CD4-positive, alpha-beta T cell treated with Interleukin-2 at 100 ng/mL for 4 hours (primary cell): ENCODE measurements at regions not wholly inside any gene's neighbourhood (a gene's known extent, or its start where the extent isn't known, plus 50 kb on each side); places are given as distances from the start of the nearest gene placed in this dataset.
A peak's percentile ranks its signal among the peaks of the same experiment; 100 is the strongest.

Experiments used
- DNase-seq: peaks from one replicate; pipeline ENCODE4 v3.0.0-alpha.2; 2020; ENCODE audit warnings: low spot score

GRCh38 chr13:40118337-40118736 lies 462.9 kb downstream of the COG6 start:
- no peak for DNase-seq

GRCh38 chr13:40119852-40120251 lies 464.4 kb downstream of the COG6 start:
- DNase-seq, result no peak

GRCh38 chr13:40120288-40120687 lies 464.8 kb downstream of the COG6 start:
- DNase-seq, result no peak

GRCh38 chr13:40120781-40121180 lies 465.3 kb downstream of the COG6 start:
- DNase-seq, result no peak

- no peak for DNase-seq
Observed at GRCh38 chr13:40121722-40122121, 466.3 kb downstream of the COG6 start.

- DNase-seq, result no peak
Observed at GRCh38 chr13:40123962-40124632, 468.6 kb downstream of the COG6 start.

GRCh38 chr13:40124633-40125015 lies 469.2 kb downstream of the COG6 start:
- no peak for DNase-seq

GRCh38 chr13:40125336-40125735 lies 469.9 kb downstream of the COG6 start:
- DNase-seq, result no peak

GRCh38 chr13:40126306-40127085 lies 471.0 kb downstream of the COG6 start:
- DNase-seq, result no peak

GRCh38 chr13:40127476-40127875 lies 472.0 kb downstream of the COG6 start:
- DNase-seq, result no peak

- DNase-seq, result no peak
Observed at GRCh38 chr13:40127925-40128324, 472.5 kb downstream of the COG6 start.

- no peak for DNase-seq
Observed at GRCh38 chr13:40129467-40129866, 474.0 kb downstream of the COG6 start.

- DNase-seq, result no peak
Observed at GRCh38 chr13:40130871-40131636, 475.6 kb downstream of the COG6 start.

- DNase-seq, result peak; percentile 26
Observed at GRCh38 chr13:40132249-40132648, 476.8 kb downstream of the COG6 start.

GRCh38 chr13:40136896-40137295 lies 481.4 kb downstream of the COG6 start:
- no peak for DNase-seq

- DNase-seq, result no peak
Observed at GRCh38 chr13:40137400-40137799, 481.9 kb downstream of the COG6 start.

GRCh38 chr13:40139896-40140520 lies 484.5 kb downstream of the COG6 start:
- no peak for DNase-seq

- no peak for DNase-seq
Observed at GRCh38 chr13:40141859-40142555, 486.5 kb downstream of the COG6 start.

- DNase-seq, result no peak
Observed at GRCh38 chr13:40143106-40143505, 487.6 kb downstream of the COG6 start.

GRCh38 chr13:40143559-40143958 lies 488.1 kb downstream of the COG6 start:
- no peak for DNase-seq

GRCh38 chr13:40145139-40145538 lies 489.7 kb downstream of the COG6 start:
- no peak for DNase-seq

- no peak for DNase-seq
Observed at GRCh38 chr13:40146063-40146462, 490.6 kb downstream of the COG6 start.
